ENCODE measurements at regions not wholly inside any gene's neighbourhood (a gene's known extent, or its start where the extent isn't known, plus 50 kb on each side); places are given as distances from the start of the nearest gene placed in this dataset.
"Not testable (repeated sequence)": the region's sequence is repeated elsewhere in the genome, so short reads cannot be mapped to it uniquely, and the experiment has no call there.

- DNase-seq, result peak; percentile 89
Observed at GRCh38 chr18:59848002-59848401, 51.8 kb upstream of the PMAIP1 start.

- DNase-seq, result not testable (repeated sequence)
Observed at GRCh38 chr18:59847491-59847846, 52.3 kb upstream of the PMAIP1 start.

GRCh38 chr18:59846814-59847490 lies 52.8 kb upstream of the PMAIP1 start:
- DNase-seq, result no peak

GRCh38 chr18:59842947-59843346 lies 56.8 kb upstream of the PMAIP1 start:
- DNase-seq, result no peak

GRCh38 chr18:59839931-59840685 lies 59.7 kb upstream of the PMAIP1 start:
- no peak for DNase-seq

- no peak for DNase-seq
Observed at GRCh38 chr18:59839246-59839645, 60.5 kb upstream of the PMAIP1 start.

- peak; percentile 72 for DNase-seq
Observed at GRCh38 chr18:59837586-59837985, 62.2 kb upstream of the PMAIP1 start.

- peak; percentile 46 for DNase-seq
Observed at GRCh38 chr18:59835605-59836379, 64.0 kb upstream of the PMAIP1 start.

- no peak for DNase-seq
Observed at GRCh38 chr18:59834267-59834666, 65.5 kb upstream of the PMAIP1 start.

- DNase-seq, result no peak
Observed at GRCh38 chr18:59833785-59834184, 66.0 kb upstream of the PMAIP1 start.

GRCh38 chr18:59823596-59824195 lies 76.1 kb upstream of the PMAIP1 start:
- DNase-seq, result peak; percentile 88

GRCh38 chr18:59822612-59823550 lies 76.9 kb upstream of the PMAIP1 start:
- no peak for DNase-seq

- no peak for DNase-seq
Observed at GRCh38 chr18:59821983-59822382, 77.8 kb upstream of the PMAIP1 start.

GRCh38 chr18:59820663-59821062 lies 79.1 kb upstream of the PMAIP1 start:
- no peak for DNase-seq

GRCh38 chr18:59818769-59819168 lies 81.0 kb upstream of the PMAIP1 start:
- no peak for DNase-seq

GRCh38 chr18:59814891-59815290 lies 84.9 kb upstream of the PMAIP1 start:
- no peak for DNase-seq

GRCh38 chr18:59813942-59814341 lies 85.9 kb upstream of the PMAIP1 start:
- no peak for DNase-seq

GRCh38 chr18:59810735-59811520 lies 88.9 kb upstream of the PMAIP1 start:
- DNase-seq, result no peak

GRCh38 chr18:59810183-59810582 lies 89.6 kb upstream of the PMAIP1 start:
- no peak for DNase-seq

GRCh38 chr18:59802031-59802430 lies 97.8 kb upstream of the PMAIP1 start:
- no peak for DNase-seq

- DNase-seq, result no peak
Observed at GRCh38 chr18:59801576-59801975, 98.2 kb upstream of the PMAIP1 start.
